CD4-positive, alpha-beta T cell treated with Interleukin-17A for 1 hour (primary cell): ENCODE measurements at regions not wholly inside any gene's neighbourhood (a gene's known extent, or its start where the extent isn't known, plus 50 kb on each side); places are given as distances from the start of the nearest gene placed in this dataset.
"Not testable (repeated sequence)": the region's sequence is repeated elsewhere in the genome, so short reads cannot be mapped to it uniquely, and the experiment has no call there.

ENCODE experiments used
- DNase-seq: peaks from one replicate; pipeline ENCODE4 v3.0.0-alpha.2; 2020

GRCh38 chr7:46091071-46091470 is 170.0 kb upstream of the IGFBP3 start:
- DNase-seq, result no peak

- no peak for DNase-seq
Observed at GRCh38 chr7:46089281-46089680, 168.2 kb upstream of the IGFBP3 start.

- not testable (repeated sequence) for DNase-seq
Observed at GRCh38 chr7:46088486-46088885, 167.4 kb upstream of the IGFBP3 start.

- no peak for DNase-seq
Observed at GRCh38 chr7:46080595-46081159, 159.6 kb upstream of the IGFBP3 start.

GRCh38 chr7:46079421-46079820 is 158.3 kb upstream of the IGFBP3 start:
- no peak for DNase-seq

- no peak for DNase-seq
Observed at GRCh38 chr7:46076527-46076926, 155.5 kb upstream of the IGFBP3 start.

- DNase-seq, result no peak
Observed at GRCh38 chr7:46072722-46073121, 151.7 kb upstream of the IGFBP3 start.

GRCh38 chr7:46071601-46072000 is 150.5 kb upstream of the IGFBP3 start:
- DNase-seq, result no peak

- no peak for DNase-seq
Observed at GRCh38 chr7:46071076-46071475, 150.0 kb upstream of the IGFBP3 start.

- DNase-seq, result no peak
Observed at GRCh38 chr7:46068159-46068558, 147.1 kb upstream of the IGFBP3 start.

- no peak for DNase-seq
Observed at GRCh38 chr7:46059308-46060020, 138.4 kb upstream of the IGFBP3 start.

- DNase-seq, result no peak
Observed at GRCh38 chr7:46058086-46058823, 137.2 kb upstream of the IGFBP3 start.

GRCh38 chr7:46054915-46055314 is 133.8 kb upstream of the IGFBP3 start:
- DNase-seq, result no peak

- DNase-seq, result no peak
Observed at GRCh38 chr7:46054272-46054671, 133.2 kb upstream of the IGFBP3 start.

GRCh38 chr7:46047581-46047980 is 126.5 kb upstream of the IGFBP3 start:
- no peak for DNase-seq

GRCh38 chr7:46043338-46043737 is 122.3 kb upstream of the IGFBP3 start:
- not testable (repeated sequence) for DNase-seq

- DNase-seq, result not testable (repeated sequence)
Observed at GRCh38 chr7:46039813-46040212, 118.7 kb upstream of the IGFBP3 start.

- no peak for DNase-seq
Observed at GRCh38 chr7:46035166-46035565, 114.1 kb upstream of the IGFBP3 start.

GRCh38 chr7:46034056-46034768 is 113.1 kb upstream of the IGFBP3 start:
- DNase-seq, result no peak

- no peak for DNase-seq
Observed at GRCh38 chr7:46033592-46033991, 112.5 kb upstream of the IGFBP3 start.

- no peak for DNase-seq
Observed at GRCh38 chr7:46032942-46033341, 111.9 kb upstream of the IGFBP3 start.

GRCh38 chr7:46032353-46032752 is 111.3 kb upstream of the IGFBP3 start:
- DNase-seq, result no peak

- DNase-seq, result no peak
Observed at GRCh38 chr7:46029111-46029704, 108.1 kb upstream of the IGFBP3 start.
